ENCODE measurements at regions not wholly inside any gene's neighbourhood (a gene's known extent, or its start where the extent isn't known, plus 50 kb on each side); places are given as distances from the start of the nearest gene placed in this dataset.

- ATAC-seq (ENCODE audit: low read depth) (no peak), DNase-seq (ENCODE audit: low spot score) (no peak)
- peak overlapping the region; percentile 45 for H3K27ac ChIP-seq (ENCODE audit: poor library complexity, severe bottlenecking)
- no peak overlapping the region for H3K4me3 ChIP-seq (ENCODE audit: severe bottlenecking)
- H3K4me1 ChIP-seq (ENCODE audit: insufficient read depth, poor library complexity, severe bottlenecking): peaks cover 2% of the 10 kb centered on the region
- H3K9me3 ChIP-seq (ENCODE audit: severe bottlenecking): no peaks in the 10 kb centered on the region
- H3K36me3 ChIP-seq (ENCODE audit: low read depth): no peaks in the 10 kb centered on the region
- no peak for TF ChIP-seq CTCF (IDR thresholded peaks at IDR 0.05; ENCODE audit: poor library complexity, severe bottlenecking)
- H3K27me3 ChIP-seq (ENCODE audit: insufficient read depth, poor library complexity, severe bottlenecking): no peaks in the 10 kb centered on the region
Measured at GRCh38 chr3:63050548-63051177, 175.4 kb upstream of the CADPS start.

- peak overlapping the region; percentile 45 for H3K27ac ChIP-seq (ENCODE audit: poor library complexity, severe bottlenecking)
- DNase-seq (ENCODE audit: low spot score): no peak
- H3K36me3 ChIP-seq (ENCODE audit: low read depth): no peaks in the 10 kb centered on the region
- peak; percentile 84 for ATAC-seq (ENCODE audit: low read depth)
- H3K27me3 ChIP-seq (ENCODE audit: insufficient read depth, poor library complexity, severe bottlenecking): no peaks in the 10 kb centered on the region
- peaks cover 2% of the 10 kb centered on the region for H3K4me1 ChIP-seq (ENCODE audit: insufficient read depth, poor library complexity, severe bottlenecking)
- no peak overlapping the region for H3K4me3 ChIP-seq (ENCODE audit: severe bottlenecking)
- TF ChIP-seq CTCF (IDR thresholded peaks at IDR 0.05; ENCODE audit: poor library complexity, severe bottlenecking): no peak
- no peaks in the 10 kb centered on the region for H3K9me3 ChIP-seq (ENCODE audit: severe bottlenecking)
Measured at GRCh38 chr3:63051920-63052319, 176.7 kb upstream of the CADPS start.

- DNase-seq (ENCODE audit: low spot score): no peak
- no peak for TF ChIP-seq CTCF (IDR thresholded peaks at IDR 0.05; ENCODE audit: poor library complexity, severe bottlenecking)
- no peak overlapping the region for H3K27ac ChIP-seq (ENCODE audit: poor library complexity, severe bottlenecking)
- H3K9me3 ChIP-seq (ENCODE audit: severe bottlenecking): no peaks in the 10 kb centered on the region
- peaks cover under 1% of the 10 kb centered on the region for H3K4me1 ChIP-seq (ENCODE audit: insufficient read depth, poor library complexity, severe bottlenecking)
- H3K36me3 ChIP-seq (ENCODE audit: low read depth): no peaks in the 10 kb centered on the region
- no peaks in the 10 kb centered on the region for H3K27me3 ChIP-seq (ENCODE audit: insufficient read depth, poor library complexity, severe bottlenecking)
- no peak for ATAC-seq (ENCODE audit: low read depth)
- H3K4me3 ChIP-seq (ENCODE audit: severe bottlenecking): no peak overlapping the region
Measured at GRCh38 chr3:63056932-63057331, 181.7 kb upstream of the CADPS start.

GRCh38 chr3:63060412-63060811 lies 185.2 kb upstream of the CADPS start:
- no peaks in the 10 kb centered on the region for H3K4me1 ChIP-seq (ENCODE audit: insufficient read depth, poor library complexity, severe bottlenecking)
- peaks cover 5% of the 10 kb centered on the region for H3K27me3 ChIP-seq (ENCODE audit: insufficient read depth, poor library complexity, severe bottlenecking)
- no peaks in the 10 kb centered on the region for H3K36me3 ChIP-seq (ENCODE audit: low read depth)
- DNase-seq (ENCODE audit: low spot score): no peak
- no peak for ATAC-seq (ENCODE audit: low read depth)
- no peak overlapping the region for H3K27ac ChIP-seq (ENCODE audit: poor library complexity, severe bottlenecking)
- no peak for TF ChIP-seq CTCF (IDR thresholded peaks at IDR 0.05; ENCODE audit: poor library complexity, severe bottlenecking)
- H3K9me3 ChIP-seq (ENCODE audit: severe bottlenecking): no peaks in the 10 kb centered on the region
- H3K4me3 ChIP-seq (ENCODE audit: severe bottlenecking): no peak overlapping the region

GRCh38 chr3:63061449-63061848 lies 186.2 kb upstream of the CADPS start:
- H3K4me3 ChIP-seq (ENCODE audit: severe bottlenecking): no peak overlapping the region
- no peaks in the 10 kb centered on the region for H3K36me3 ChIP-seq (ENCODE audit: low read depth)
- no peak for TF ChIP-seq CTCF (IDR thresholded peaks at IDR 0.05; ENCODE audit: poor library complexity, severe bottlenecking)
- no peaks in the 10 kb centered on the region for H3K4me1 ChIP-seq (ENCODE audit: insufficient read depth, poor library complexity, severe bottlenecking)
- DNase-seq (ENCODE audit: low spot score) (no peak), ATAC-seq (ENCODE audit: low read depth) (no peak)
- H3K9me3 ChIP-seq (ENCODE audit: severe bottlenecking): no peaks in the 10 kb centered on the region
- no peak overlapping the region for H3K27ac ChIP-seq (ENCODE audit: poor library complexity, severe bottlenecking)
- H3K27me3 ChIP-seq (ENCODE audit: insufficient read depth, poor library complexity, severe bottlenecking): peaks cover 5% of the 10 kb centered on the region
